A673 (cell line): ENCODE measurements at regions not wholly inside any gene's neighbourhood (a gene's known extent, or its start where the extent isn't known, plus 50 kb on each side); places are given as distances from the start of the nearest gene placed in this dataset.

ENCODE experiments used
- EZH2 ChIP-seq: fragments of 200-600 bp; sonication (generic); IDR thresholded peaks from 2 replicates; pipeline ENCODE4 v1.6.1; 2017; ENCODE audit warnings: borderline replicate concordance, low read depth, mild to moderate bottlenecking, mixed read lengths, antibody characterized with exemption, low read length; ENCODE audit not compliant: poor library complexity, severe bottlenecking
- TF ChIP-seq, protein P1 (sequence below): fragments of 300-800, 200-600 bp; sonication (generic); conservative IDR thresholded peaks from 2 replicates; pipeline ENCODE4 v1.5.1; 2017; ENCODE audit warnings: low read depth, mild to moderate bottlenecking, antibody characterized with exemption, low read length, moderate library complexity, mixed read lengths

DNA sequence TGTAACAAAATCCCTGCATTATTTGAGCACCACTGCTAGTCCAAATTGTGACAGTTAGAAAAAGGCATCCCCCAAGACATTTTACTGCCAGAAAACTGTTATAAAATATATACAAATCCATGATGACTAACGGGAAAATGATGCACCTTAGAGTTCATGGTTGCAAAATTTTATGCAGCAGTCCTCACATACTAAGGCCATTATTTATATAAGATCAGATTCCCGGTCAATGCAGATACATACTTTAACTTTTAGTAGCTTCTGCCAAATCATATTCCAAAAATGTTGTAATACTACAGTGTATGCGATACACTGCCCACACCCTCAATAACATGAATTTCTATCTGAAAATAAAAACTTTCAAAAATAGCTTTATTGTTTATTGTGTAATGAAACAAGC, 239.9 kb upstream of the ZNF32 start:
- TF ChIP-seq, protein P1, sequence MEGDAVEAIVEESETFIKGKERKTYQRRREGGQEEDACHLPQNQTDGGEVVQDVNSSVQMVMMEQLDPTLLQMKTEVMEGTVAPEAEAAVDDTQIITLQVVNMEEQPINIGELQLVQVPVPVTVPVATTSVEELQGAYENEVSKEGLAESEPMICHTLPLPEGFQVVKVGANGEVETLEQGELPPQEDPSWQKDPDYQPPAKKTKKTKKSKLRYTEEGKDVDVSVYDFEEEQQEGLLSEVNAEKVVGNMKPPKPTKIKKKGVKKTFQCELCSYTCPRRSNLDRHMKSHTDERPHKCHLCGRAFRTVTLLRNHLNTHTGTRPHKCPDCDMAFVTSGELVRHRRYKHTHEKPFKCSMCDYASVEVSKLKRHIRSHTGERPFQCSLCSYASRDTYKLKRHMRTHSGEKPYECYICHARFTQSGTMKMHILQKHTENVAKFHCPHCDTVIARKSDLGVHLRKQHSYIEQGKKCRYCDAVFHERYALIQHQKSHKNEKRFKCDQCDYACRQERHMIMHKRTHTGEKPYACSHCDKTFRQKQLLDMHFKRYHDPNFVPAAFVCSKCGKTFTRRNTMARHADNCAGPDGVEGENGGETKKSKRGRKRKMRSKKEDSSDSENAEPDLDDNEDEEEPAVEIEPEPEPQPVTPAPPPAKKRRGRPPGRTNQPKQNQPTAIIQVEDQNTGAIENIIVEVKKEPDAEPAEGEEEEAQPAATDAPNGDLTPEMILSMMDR: no peak
- TF ChIP-seq EZH2: no peak
